HCT116 (cell line): ENCODE measurements at regions not wholly inside any gene's neighbourhood (a gene's known extent, or its start where the extent isn't known, plus 50 kb on each side); places are given as distances from the start of the nearest gene placed in this dataset.

Source experiments
- ATAC-seq: fragments of 200-7000 bp; cut with Tn5 transposase; 2 replicates; pipeline ENCODE4 v1.9.1; 2020; ENCODE audit warnings: mild to moderate bottlenecking, moderate library complexity
- BruUV-seq: library from RNA; stranded (reverse); fragments of 400-500 nt; replicated peaks from 2 replicates; lab custom pipeline; 2021; lab: Mats Ljungman, UMichigan
- CTCF ChIA-PET: fragments of 300-600 bp; sonication (Branson Sonifier 250); formaldehyde crosslinking; loops from one replicate; lab custom pipeline; 2021; ENCODE audit warnings: antibody characterized with exemption; lab: Charles Lee
- POLR2A ChIA-PET: fragments of 300-600, 350-600 bp; sonication (Branson Sonifier 250); formaldehyde crosslinking; loops from one replicate; lab custom pipeline; 2021; ENCODE audit warnings: antibody characterized with exemption; lab: Charles Lee
- RAD21 ChIA-PET, 2 experiments: fragments of 300-600 bp; sonication (Branson Sonifier 250); formaldehyde crosslinking; loops; one replicate each; lab custom pipeline; 2023; ENCODE audit warnings: low total read pairs in 2 of 2; ENCODE audit not compliant: uncharacterized antibody in 2 of 2, unreplicated experiment in 2 of 2, low non-redundant PET in 1 of 2; lab: Charles Lee
- DNase-seq: peaks from one replicate; pipeline ENCODE4 v3.0.0-alpha.2; 2010; ENCODE audit warnings: low read depth, low spot score
- H2AFZ ChIP-seq: fragments of 200-600 bp; shearing (Covaris generic), sonication (generic); 2 replicates; pipeline ENCODE4 v1.6.1; 2017; ENCODE audit warnings: low read depth, mixed run types, mixed read lengths, antibody characterized with exemption, low read length; ENCODE audit not compliant: poor library complexity, severe bottlenecking
- H3K27ac ChIP-seq: 2 replicates; pipeline ENCODE4 v1.5.1; 2012; ENCODE audit warnings: low read depth, low read length
- H3K27me3 ChIP-seq: fragments of 200-600 bp; sonication (generic); 2 replicates; pipeline ENCODE4 v1.6.1; 2016; ENCODE audit warnings: mixed run types, low read length, mixed read lengths; ENCODE audit not compliant: insufficient read depth
- H3K36me3 ChIP-seq, 2 experiments: fragments of 200-500 bp in 1 of 2; fragments of 200-600 bp in 1 of 2; sonication (Bioruptor generic) in 1 of 2; sonication (generic) in 1 of 2; 2 replicates each; pipeline versions ENCODE4 v1.5.1 to v1.6.1; 2014 to 2016; ENCODE audit warnings: low read length in 2 of 2, inconsistent platforms in 1 of 2, mixed read lengths in 1 of 2, mixed run types in 1 of 2; ENCODE audit not compliant: insufficient read depth in 2 of 2, control insufficient read depth in 1 of 2
- H3K4me1 ChIP-seq, 2 experiments: fragments of 200-600 bp in 1 of 2; sonication (generic) in 1 of 2; 2 replicates each; pipeline versions ENCODE4 v1.5.1 to v1.6.1; 2012 to 2017; ENCODE audit warnings: low read length in 2 of 2, inconsistent platforms in 1 of 2, mild to moderate bottlenecking in 1 of 2, mixed read lengths in 1 of 2, mixed run types in 1 of 2, moderate library complexity in 1 of 2; ENCODE audit not compliant: insufficient read depth in 2 of 2, control insufficient read depth in 1 of 2
- H3K4me2 ChIP-seq: fragments of 200-600 bp; sonication (generic); 2 replicates; pipeline ENCODE4 v1.6.1; 2017; ENCODE audit warnings: mixed run types, low read length, mixed read lengths
- H3K4me3 ChIP-seq, 2 experiments: fragments of 200-600 bp in 1 of 2; sonication (generic) in 1 of 2; replicated peaks in 1 of 2; 2 replicates each; pipeline ENCODE4 v1.5.1; 2011 to 2016; ENCODE audit warnings: low read length in 2 of 2, control low read depth in 1 of 2, low read depth in 1 of 2, mild to moderate bottlenecking in 1 of 2, mixed read lengths in 1 of 2, mixed run types in 1 of 2
- H3K79me2 ChIP-seq: fragments of 200-600 bp; sonication (generic); 2 replicates; pipeline ENCODE4 v1.6.1; 2017; ENCODE audit warnings: mild to moderate bottlenecking, mixed run types, low read length, moderate library complexity, mixed read lengths; ENCODE audit not compliant: insufficient read depth
- H3K9ac ChIP-seq: fragments of 200-600 bp; sonication (generic); 2 replicates; pipeline ENCODE4 v1.6.1; 2016; ENCODE audit warnings: low read length, mixed read lengths
- H3K9me2 ChIP-seq: fragments of 200-600 bp; sonication (generic), shearing (Covaris generic); 2 replicates; pipeline ENCODE4 v1.6.1; 2017; ENCODE audit warnings: mixed run types, mild to moderate bottlenecking, moderate library complexity; ENCODE audit not compliant: insufficient read depth
- H3K9me3 ChIP-seq, 2 experiments: fragments of 200-500 bp in 1 of 2; fragments of 200-600 bp in 1 of 2; sonication (Bioruptor generic) in 1 of 2; sonication (generic) in 1 of 2; 2 replicates each; pipeline ENCODE4 v1.6.1; 2014 to 2017; ENCODE audit warnings: low read length in 2 of 2, mixed read lengths in 2 of 2, inconsistent platforms in 1 of 2, low read depth in 1 of 2, mild to moderate bottlenecking in 1 of 2, mixed run types in 1 of 2, moderate library complexity in 1 of 2; ENCODE audit not compliant: control insufficient read depth in 1 of 2, insufficient read depth in 1 of 2
- H4K20me1 ChIP-seq: fragments of 200-600 bp; sonication (generic), shearing (Covaris generic); 2 replicates; pipeline ENCODE4 v1.6.1; 2017; ENCODE audit warnings: mixed run types, mild to moderate bottlenecking, moderate library complexity; ENCODE audit not compliant: insufficient read depth
- ATF3 ChIP-seq: IDR thresholded peaks from 2 replicates; pipeline ENCODE4 v1.6.1; 2012
- CBX3 ChIP-seq: IDR thresholded peaks from 2 replicates; pipeline ENCODE4 v1.6.1; 2012; ENCODE audit warnings: low read depth
- CEBPB ChIP-seq: IDR thresholded peaks from 2 replicates; pipeline ENCODE4 v1.6.1; 2012; ENCODE audit warnings: low read depth
- CTCF ChIP-seq, 3 experiments: fragments of 200-600 bp in 1 of 3; sonication (generic) in 1 of 3; IDR thresholded peaks in 2 of 3; conservative IDR thresholded peaks in 1 of 3; 2 replicates each; pipeline ENCODE4 v1.5.1; 2012 to 2017; ENCODE audit warnings: low read depth in 2 of 3, low read length in 2 of 3, antibody characterized with exemption in 1 of 3, borderline replicate concordance in 1 of 3, control low read depth in 1 of 3, mild to moderate bottlenecking in 1 of 3, mixed read lengths in 1 of 3, mixed run types in 1 of 3, moderate library complexity in 1 of 3; ENCODE audit not compliant: insufficient read depth in 1 of 3
- ELF1 ChIP-seq: IDR thresholded peaks from 2 replicates; pipeline ENCODE4 v1.6.1; 2012; ENCODE audit warnings: low read depth, borderline replicate concordance
- EZH2 ChIP-seq: fragments of 200-600 bp; sonication (generic); IDR thresholded peaks from 2 replicates; pipeline ENCODE4 v1.6.1; 2017; ENCODE audit warnings: antibody characterized with exemption, mixed run types
- EZH2phosphoT487 ChIP-seq: fragments of 200-600 bp; IDR thresholded peaks from 2 replicates; pipeline ENCODE4 v1.6.1; 2018; ENCODE audit warnings: antibody characterized with exemption, borderline replicate concordance
- JUND ChIP-seq: IDR thresholded peaks from 2 replicates; pipeline ENCODE4 v1.6.1; 2012
- MAX ChIP-seq: IDR thresholded peaks from 2 replicates; pipeline ENCODE4 v1.6.1; 2012
- POLR2AphosphoS5 ChIP-seq: IDR thresholded peaks from 2 replicates; pipeline ENCODE4 v1.6.1; 2011; ENCODE audit warnings: mild to moderate bottlenecking, low read depth, low read length, moderate library complexity
- RAD21 ChIP-seq: IDR thresholded peaks from 2 replicates; pipeline ENCODE4 v1.6.1; 2012; ENCODE audit warnings: low read depth, mild to moderate bottlenecking
- REST ChIP-seq: IDR thresholded peaks from 2 replicates; pipeline ENCODE4 v1.6.1; 2012; ENCODE audit warnings: low read depth
- SIN3A ChIP-seq: IDR thresholded peaks from 2 replicates; pipeline ENCODE4 v1.6.1; 2012; ENCODE audit warnings: low read depth
- SP1 ChIP-seq: IDR thresholded peaks from 2 replicates; pipeline ENCODE4 v1.6.1; 2012; ENCODE audit warnings: low read depth
- SRF ChIP-seq: IDR thresholded peaks from 2 replicates; pipeline ENCODE4 v1.6.1; 2012; ENCODE audit warnings: low read depth
- YY1 ChIP-seq: IDR thresholded peaks from 2 replicates; pipeline ENCODE4 v1.6.1; 2011; ENCODE audit warnings: low read length, low read depth, moderate library complexity, mild to moderate bottlenecking; ENCODE audit not compliant: insufficient replicate concordance; ENCODE audit errors: extremely low read depth
- ZBTB33 ChIP-seq: IDR thresholded peaks from 2 replicates; pipeline ENCODE4 v1.6.1; 2011; ENCODE audit warnings: mild to moderate bottlenecking, low read length, moderate library complexity; ENCODE audit not compliant: insufficient replicate concordance; ENCODE audit errors: extremely low read depth
- ZFX ChIP-seq: fragments of 450-650 bp; IDR thresholded peaks from 2 replicates; pipeline ENCODE4 v1.6.1; 2017
- ZNF274 ChIP-seq: fragments of 200-500 bp; sonication (Bioruptor generic); IDR thresholded peaks from 2 replicates; pipeline ENCODE4 v1.6.1; 2014; ENCODE audit warnings: mild to moderate bottlenecking, low read depth, low read length, inconsistent platforms
- intact Hi-C: fragments of 100-400 bp; cut with micrococcal nuclease; formaldehyde crosslinking; loops from 2 replicates; pipeline ENCODE4 v1.10.0; 2022

GRCh38 chr5:135709208-135709575 lies 125.3 kb upstream of the SLC25A48 start:
- DNase-seq: no peak
- ChIA-PET CTCF (no interaction called here), RAD21 (no interaction called here), POLR2A (no interaction called here)
- Histone ChIP-seq H3K9me2 (no peaks in the 10 kb centered on the region), H3K4me1 (peaks cover 0 to 5% of the 10 kb centered on the region in 2 experiments; a peak in 1 of 4 replicates), H3K4me2 (no peak overlapping the region), H3K79me2 (no peaks in the 10 kb centered on the region), H3K9me3 (no peaks in the 10 kb centered on the region), H3K9ac (no peak overlapping the region), H4K20me1 (no peaks in the 10 kb centered on the region), H3K36me3 (no peaks in the 10 kb centered on the region), H3K27me3 (peaks cover 22% of the 10 kb centered on the region), H3K4me3 (no peak overlapping the region), H2AFZ (no peak overlapping the region), H3K27ac (no peak overlapping the region)
- no peak for TF ChIP-seq ZNF274
- TF ChIP-seq POLR2AphosphoS5: no peak
- TF ChIP-seq CTCF (IDR thresholded peaks at IDR 0.05 in 2 of 3, conservative IDR thresholded peaks at IDR 0.05 in 1 of 3; ENCODE audit: borderline replicate concordance in 1 of 3, insufficient read depth in 1 of 3, low read depth in 2 of 3, low read length in 2 of 3): no peak
- no peak for TF ChIP-seq ZBTB33
- TF ChIP-seq ATF3: no peak
- TF ChIP-seq JUND: no peak
- TF ChIP-seq SIN3A: no peak
- TF ChIP-seq CBX3: no peak
- TF ChIP-seq RAD21: no peak
- TF ChIP-seq SRF: no peak
- TF ChIP-seq EZH2phosphoT487: no peak
- no peak for TF ChIP-seq ZFX
- TF ChIP-seq MAX: no peak
- TF ChIP-seq EZH2: no peak
- no peak for TF ChIP-seq YY1
- TF ChIP-seq REST: no peak
- no peak for TF ChIP-seq SP1
- TF ChIP-seq CEBPB: no peak
- no peak for TF ChIP-seq ELF1
- intact Hi-C loops: no loop called here
- ATAC-seq: no peak
- no TSS peak for BruUV-seq
